GM12875 (cell line): ENCODE measurements at regions not wholly inside any gene's neighbourhood (a gene's known extent, or its start where the extent isn't known, plus 50 kb on each side); places are given as distances from the start of the nearest gene placed in this dataset.

Experiments
- H3K4me3 ChIP-seq: one replicate; pipeline ENCODE4 v1.5.1; 2011; ENCODE audit warnings: low read depth, low read length, control low read depth
- CTCF ChIP-seq: IDR thresholded peaks from 2 replicates; pipeline ENCODE4 v1.5.1; 2011; ENCODE audit warnings: low read depth, mild to moderate bottlenecking, control low read depth, inconsistent platforms, low read length, moderate library complexity, borderline replicate concordance; ENCODE audit not compliant: insufficient read depth

- H3K4me3 ChIP-seq, result no peak overlapping the region
- no peak for TF ChIP-seq CTCF
These were observed 123.4 kb upstream of the LYPLAL1 start for GRCh38 chr1:219050086-219050821.

GRCh38 chr1:219050822-219051125 is 122.9 kb upstream of the LYPLAL1 start:
- no peak for TF ChIP-seq CTCF

GRCh38 chr1:219051547-219051946 is 122.1 kb upstream of the LYPLAL1 start:
- H3K4me3 ChIP-seq, result no peak overlapping the region
- no peak for TF ChIP-seq CTCF

More at GRCh38 chr1:219050822-219051125, 122.9 kb upstream of the LYPLAL1 start:
- no peak overlapping the region for H3K4me3 ChIP-seq

- no peak for TF ChIP-seq CTCF
- H3K4me3 ChIP-seq, result no peak overlapping the region
These were observed 114.5 kb upstream of the LYPLAL1 start for GRCh38 chr1:219058891-219059820.

- no peak for TF ChIP-seq CTCF
- no peak overlapping the region for H3K4me3 ChIP-seq
These were observed 112.9 kb upstream of the LYPLAL1 start for GRCh38 chr1:219060798-219061197.

GRCh38 chr1:219062161-219062560 is 111.5 kb upstream of the LYPLAL1 start:
- H3K4me3 ChIP-seq, result no peak overlapping the region
- no peak for TF ChIP-seq CTCF
